Kidney epithelial cell (primary cell): ENCODE measurements at regions not wholly inside any gene's neighbourhood (a gene's known extent, or its start where the extent isn't known, plus 50 kb on each side); places are given as distances from the start of the nearest gene placed in this dataset.

Experiments
- DNase-seq: peaks from one replicate; pipeline ENCODE4 v3.0.0-alpha.2; 2010; ENCODE audit warnings: low read depth
- H3K27me3 ChIP-seq: 2 replicates; pipeline ENCODE4 v1.6.0; 2011; ENCODE audit warnings: low read length; ENCODE audit not compliant: control insufficient read depth, insufficient read depth
- H3K36me3 ChIP-seq: 2 replicates; pipeline ENCODE4 v1.5.1; 2011; ENCODE audit warnings: low read length; ENCODE audit not compliant: control insufficient read depth, insufficient read depth
- H3K4me3 ChIP-seq: 2 replicates; pipeline ENCODE4 v1.5.1; 2011; ENCODE audit warnings: low read depth, mild to moderate bottlenecking, control low read depth, low read length
- CTCF ChIP-seq: IDR thresholded peaks from 2 replicates; pipeline ENCODE4 v1.5.1; 2011; ENCODE audit warnings: mild to moderate bottlenecking, moderate library complexity, low read length, control low read depth, inconsistent platforms; ENCODE audit not compliant: insufficient read depth, poor library complexity, severe bottlenecking

- Histone ChIP-seq H3K36me3 (no peaks in the 10 kb centered on the region), H3K27me3 (no peaks in the 10 kb centered on the region), H3K4me3 (no peak overlapping the region)
- TF ChIP-seq CTCF: no peak
- DNase-seq: no peak
Measured at GRCh38 chr7:132019703-132020102, 463.3 kb upstream of the PODXL start.

GRCh38 chr7:132009778-132010177 is 453.4 kb upstream of the PODXL start:
- H3K27me3 ChIP-seq: no peaks in the 10 kb centered on the region
- no peak for TF ChIP-seq CTCF
- no peak for DNase-seq
- H3K4me3 ChIP-seq: no peak overlapping the region
- no peaks in the 10 kb centered on the region for H3K36me3 ChIP-seq

GRCh38 chr7:132004529-132004928 is 448.1 kb upstream of the PODXL start:
- no peak for DNase-seq
- TF ChIP-seq CTCF: no peak
- no peaks in the 10 kb centered on the region for H3K27me3 ChIP-seq

GRCh38 chr7:132002343-132002968 is 446.0 kb upstream of the PODXL start:
- H3K36me3 ChIP-seq: no peaks in the 10 kb centered on the region
- DNase-seq: no peak
- H3K27me3 ChIP-seq: no peaks in the 10 kb centered on the region
- H3K4me3 ChIP-seq: no peak overlapping the region
- TF ChIP-seq CTCF: no peak

More at GRCh38 chr7:132004529-132004928, 448.1 kb upstream of the PODXL start:
- Histone ChIP-seq H3K4me3 (no peak overlapping the region), H3K36me3 (no peaks in the 10 kb centered on the region)

GRCh38 chr7:132001146-132001545 is 444.7 kb upstream of the PODXL start:
- no peak for TF ChIP-seq CTCF
- no peak for DNase-seq
- Histone ChIP-seq H3K27me3 (no peaks in the 10 kb centered on the region), H3K36me3 (no peaks in the 10 kb centered on the region), H3K4me3 (no peak overlapping the region)

GRCh38 chr7:131999193-131999592 is 442.8 kb upstream of the PODXL start:
- Histone ChIP-seq H3K27me3 (no peaks in the 10 kb centered on the region), H3K36me3 (no peaks in the 10 kb centered on the region), H3K4me3 (no peak overlapping the region)
- no peak for TF ChIP-seq CTCF
- no peak for DNase-seq
